ENCODE measurements at regions not wholly inside any gene's neighbourhood (a gene's known extent, or its start where the extent isn't known, plus 50 kb on each side); places are given as distances from the start of the nearest gene placed in this dataset.

DNA sequence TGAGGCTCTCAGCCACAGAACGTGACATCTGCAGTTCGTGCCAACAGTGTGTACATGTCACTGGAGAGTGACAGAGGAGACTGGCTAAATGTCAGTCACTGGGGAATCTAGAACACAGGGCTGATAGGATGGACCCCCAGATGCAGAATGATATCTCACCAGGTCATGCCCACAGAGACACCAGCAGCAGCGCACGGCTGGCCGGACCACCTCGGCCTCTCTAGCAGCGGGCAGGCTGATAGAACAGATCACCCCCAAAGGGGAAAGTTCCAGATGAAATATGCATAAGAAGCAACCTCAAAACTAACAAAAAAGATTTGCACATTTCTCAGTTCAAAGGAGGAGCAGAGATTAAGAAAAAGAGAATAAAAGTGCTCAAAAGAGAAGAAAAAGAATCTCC, 266.5 kb downstream of the SEC23A start:
- Histone ChIP-seq H3K14ac (replicated peaks; ENCODE audit: low read depth, low read length) (no peak overlapping the region), H3K56ac (ENCODE audit: extremely low read depth, insufficient read depth, low read length) (no peak overlapping the region), H3K23ac (ENCODE audit: low read depth, low read length) (no peak overlapping the region), H3K79me1 (ENCODE audit: low read depth in 1 of 2, low read length in 2 of 2) (no peaks in the 10 kb centered on the region), H2BK15ac (ENCODE audit: low read depth, low read length) (no peak overlapping the region), H4K5ac (ENCODE audit: low read depth, low read length) (no peak overlapping the region), H3K36me3 (ENCODE audit: control insufficient read depth, insufficient read depth, low read length) (no peaks in the 10 kb centered on the region), H3K4ac (ENCODE audit: low read depth, low read length) (no peak overlapping the region), H2AK5ac (ENCODE audit: low read depth, low read length) (no peak overlapping the region), H3K27ac (ENCODE audit: insufficient read depth, low read length) (no peak overlapping the region), H2AK9ac (replicated peaks; ENCODE audit: low read depth, low read length, poor library complexity) (no peak overlapping the region), H3K9me3 (ENCODE audit: control insufficient read depth, insufficient read depth, low read length) (no peaks in the 10 kb centered on the region), H2BK20ac (ENCODE audit: low read depth, low read length) (no peak overlapping the region), H3K4me1 (ENCODE audit: control insufficient read depth, insufficient read depth, low read length) (no peaks in the 10 kb centered on the region), H3K4me3 (ENCODE audit: insufficient read depth, low read depth, low read length) (no peak overlapping the region), H2BK120ac (ENCODE audit: low read depth, low read length) (no peak overlapping the region), H3K27me3 (ENCODE audit: control insufficient read depth, insufficient read depth, low read length) (no peaks in the 10 kb centered on the region; the same call in 1 of the 2 replicates), H4K8ac (ENCODE audit: low read depth in 2 of 2, low read length in 2 of 2) (no peak overlapping the region), H3K9ac (ENCODE audit: low read depth, low read length) (no peak overlapping the region), H4K20me1 (ENCODE audit: insufficient read depth, low read length) (no peaks in the 10 kb centered on the region), H3K4me2 (ENCODE audit: low read depth, low read length) (no peak overlapping the region), H3K18ac (ENCODE audit: low read depth, low read length) (no peak overlapping the region), H4K91ac (ENCODE audit: insufficient read depth, low read depth, low read length) (no peak overlapping the region), H3K9me1 (ENCODE audit: insufficient read depth, low read length) (no peaks in the 10 kb centered on the region), H2BK5ac (ENCODE audit: low read depth, low read length, poor library complexity, severe bottlenecking) (no peak overlapping the region), H2AFZ (replicated peaks; ENCODE audit: low read length, poor library complexity) (peak overlapping the region; percentile 51)
- DNase-seq (no peak), ATAC-seq (ENCODE audit: low read depth) (no peak)
- POLR2A ChIA-PET (ENCODE audit: unreplicated experiment), result no interaction called here
- in situ Hi-C loops (cut with MboI; ENCODE audit: low sequenced_read_pairs), result no loop called here
- CTCF ChIA-PET, result no interaction called here
- dilution Hi-C loops (cut with HindIII; ENCODE audit: low sequenced_read_pairs, unreplicated experiment), result no loop called here
- intact Hi-C loops (cut with micrococcal nuclease), result no loop called here
- BruUV-seq (replicated peaks), result no TSS peak
- no CpG with 5 or more reads among the region's 7 CpGs for WGBS, 2 experiments (ENCODE audit: extremely low coverage in 2 of 2, insufficient read length in 1 of 2)
- TF ChIP-seq MAZ (IDR thresholded peaks at IDR 0.05; ENCODE audit: borderline replicate concordance, low read depth, low read length), result no peak
- TF ChIP-seq CHD1 (IDR thresholded peaks at IDR 0.05; ENCODE audit: low read depth, low read length), result no peak
